Liver (tissue), 8 donors: ENCODE measurements at regions not wholly inside any gene's neighbourhood (a gene's known extent, or its start where the extent isn't known, plus 50 kb on each side); places are given as distances from the start of the nearest gene placed in this dataset.

Experiments used
- DNase-seq: peaks from one replicate; pipeline ENCODE4 v3.0.0-alpha.2; 2017; ENCODE audit warnings: low spot score
- H3K27ac ChIP-seq, 2 donors: one replicate each; pipeline ENCODE4 v1.7.0; 2013; ENCODE audit warnings: inconsistent platforms in 2 of 2, low read length in 2 of 2, control low read depth in 1 of 2, low read depth in 1 of 2, mild to moderate bottlenecking in 1 of 2
- H3K27me3 ChIP-seq, 4 donors: one replicate each; pipeline versions ENCODE4 v1.6.1 to v1.7.0; 2013; ENCODE audit warnings: low read length in 3 of 4, inconsistent platforms in 1 of 4, mild to moderate bottlenecking in 1 of 4, moderate library complexity in 1 of 4; ENCODE audit not compliant: control insufficient read depth in 4 of 4, insufficient read depth in 4 of 4
- H3K36me3 ChIP-seq, 4 donors: one replicate each; pipeline versions ENCODE4 v1.6.1 to v1.7.0; 2013; ENCODE audit warnings: low read length in 3 of 4, mild to moderate bottlenecking in 3 of 4, low read depth in 1 of 4, moderate library complexity in 1 of 4; ENCODE audit not compliant: control insufficient read depth in 4 of 4, insufficient read depth in 3 of 4
- H3K4me1 ChIP-seq, 4 donors: one replicate each; pipeline versions ENCODE4 v1.6.1 to v1.7.0; 2013; ENCODE audit warnings: low read length in 3 of 4, mild to moderate bottlenecking in 3 of 4, moderate library complexity in 1 of 4; ENCODE audit not compliant: control insufficient read depth in 4 of 4, insufficient read depth in 4 of 4
- H3K4me3 ChIP-seq, 3 donors: one replicate each; pipeline versions ENCODE4 v1.6.1 to v1.7.0; 2013; ENCODE audit warnings: low read length in 3 of 3, control low read depth in 1 of 3, low read depth in 1 of 3, mild to moderate bottlenecking in 1 of 3
- H3K9ac ChIP-seq, 2 donors: one replicate each; pipeline ENCODE4 v1.7.0; 2013; ENCODE audit warnings: low read length in 2 of 2, mild to moderate bottlenecking in 2 of 2, moderate library complexity in 2 of 2, control low read depth in 1 of 2, low read depth in 1 of 2
- H3K9me3 ChIP-seq, 4 donors: one replicate each; pipeline versions ENCODE4 v1.6.1 to v1.7.0; 2013; ENCODE audit warnings: low read length in 3 of 4; ENCODE audit not compliant: control insufficient read depth in 4 of 4
- EGR1 ChIP-seq, 2 donors: IDR thresholded peaks; 2 replicates each; pipeline ENCODE4 v1.6.1; 2016 to 2018; ENCODE audit warnings: antibody characterized with exemption in 2 of 2, low read depth in 2 of 2
- FOXA1 ChIP-seq: IDR thresholded peaks from 2 replicates; pipeline ENCODE4 v1.6.1; 2016; ENCODE audit warnings: antibody characterized with exemption
- FOXA2 ChIP-seq: IDR thresholded peaks from 2 replicates; pipeline ENCODE4 v1.6.1; 2016; ENCODE audit warnings: antibody characterized with exemption
- GABPA ChIP-seq, 2 donors: IDR thresholded peaks in 1 of 2; conservative IDR thresholded peaks in 1 of 2; 2 replicates each; pipeline ENCODE4 v1.6.1; 2016; ENCODE audit warnings: antibody characterized with exemption in 2 of 2, mild to moderate bottlenecking in 1 of 2, moderate library complexity in 1 of 2
- HNF4G ChIP-seq: IDR thresholded peaks from 2 replicates; pipeline ENCODE4 v1.6.1; 2016; ENCODE audit warnings: antibody characterized with exemption
- JUND ChIP-seq, 2 donors: IDR thresholded peaks; 2 replicates each; pipeline ENCODE4 v1.6.1; 2016; ENCODE audit warnings: antibody characterized with exemption in 2 of 2
- NR2F2 ChIP-seq: IDR thresholded peaks from 2 replicates; pipeline ENCODE4 v1.6.1; 2016; ENCODE audit warnings: antibody characterized with exemption
- RAD21 ChIP-seq, 2 donors: IDR thresholded peaks; 2 replicates each; pipeline ENCODE4 v1.6.1; 2016; ENCODE audit warnings: antibody characterized with exemption in 2 of 2, mild to moderate bottlenecking in 2 of 2
- RXRA ChIP-seq, 2 donors: IDR thresholded peaks; 2 replicates each; pipeline ENCODE4 v1.6.1; 2017 to 2018; ENCODE audit warnings: antibody characterized with exemption in 2 of 2, mild to moderate bottlenecking in 1 of 2
- SP1 ChIP-seq: IDR thresholded peaks from 2 replicates; pipeline ENCODE4 v1.6.1; 2018; ENCODE audit warnings: antibody characterized with exemption, mild to moderate bottlenecking
- TAF1 ChIP-seq: conservative IDR thresholded peaks from 2 replicates; pipeline ENCODE4 v1.6.1; 2016; ENCODE audit warnings: antibody characterized with exemption, mild to moderate bottlenecking
- YY1 ChIP-seq: IDR thresholded peaks from 2 replicates; pipeline ENCODE4 v1.6.1; 2016; ENCODE audit warnings: antibody characterized with exemption, mild to moderate bottlenecking
- WGBS: extraction: QIAGEN DNeasy Blood & Tissue Kit; methylation state at CpG from one replicate; pipeline ENCODE4 v1.1.7; 2013; 5-methylcytosine and 5-hydroxymethylcytosine counted together
- TF ChIP-seq, protein P1 (sequence below): IDR thresholded peaks from 2 replicates; pipeline ENCODE4 v1.6.1; 2016; ENCODE audit warnings: antibody characterized with exemption
- TF ChIP-seq, protein P2 (sequence below): IDR thresholded peaks from 2 replicates; pipeline ENCODE4 v1.6.1; 2016; ENCODE audit warnings: antibody characterized with exemption, mild to moderate bottlenecking
- TF ChIP-seq, protein P3 (sequence below): IDR thresholded peaks from 2 replicates; pipeline ENCODE4 v1.6.1; 2016; ENCODE audit warnings: antibody characterized with exemption
- TF ChIP-seq, protein P4 (sequence below): IDR thresholded peaks from 2 replicates; pipeline ENCODE4 v1.6.1; 2016; ENCODE audit warnings: antibody characterized with exemption
- TF ChIP-seq, protein P5 (sequence below): fragments of 150-350 bp; IDR thresholded peaks from 2 replicates; pipeline ENCODE4 v1.5.1; 2017; ENCODE audit warnings: improper control_type of control experiment, low read depth, low read length; ENCODE audit not compliant: missing input control
- donor health status: healthy.
- donor health status: healthy.
- donor health status: healthy.
- donor health status: healthy.
- donor health status: healthy.

DNA sequence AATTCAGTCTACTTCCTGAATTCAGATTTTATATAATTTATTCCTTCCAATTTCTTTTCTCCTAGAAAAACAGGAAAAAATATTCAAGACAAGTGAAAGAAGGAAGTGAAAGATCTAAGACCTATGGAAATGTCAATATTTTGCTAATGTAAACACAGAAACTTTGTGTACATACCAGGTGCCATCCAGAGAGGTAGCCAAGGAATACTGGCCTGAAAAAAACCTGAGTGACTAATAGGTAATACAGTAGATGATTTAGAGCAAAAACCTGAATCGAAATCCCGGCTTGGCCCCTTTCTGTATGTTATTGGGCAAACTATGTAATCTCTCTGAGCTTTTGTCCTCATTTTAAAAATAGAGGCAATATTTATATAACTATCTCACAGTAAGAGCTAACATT is 59.2 kb upstream of the FSHB start:
- H3K4me3 ChIP-seq, result no peak overlapping the region
- H3K36me3 ChIP-seq, result no peaks in the 10 kb centered on the region
- H3K27ac ChIP-seq, result no peak overlapping the region
- TF ChIP-seq SP1, result no peak
- TF ChIP-seq, protein P1, sequence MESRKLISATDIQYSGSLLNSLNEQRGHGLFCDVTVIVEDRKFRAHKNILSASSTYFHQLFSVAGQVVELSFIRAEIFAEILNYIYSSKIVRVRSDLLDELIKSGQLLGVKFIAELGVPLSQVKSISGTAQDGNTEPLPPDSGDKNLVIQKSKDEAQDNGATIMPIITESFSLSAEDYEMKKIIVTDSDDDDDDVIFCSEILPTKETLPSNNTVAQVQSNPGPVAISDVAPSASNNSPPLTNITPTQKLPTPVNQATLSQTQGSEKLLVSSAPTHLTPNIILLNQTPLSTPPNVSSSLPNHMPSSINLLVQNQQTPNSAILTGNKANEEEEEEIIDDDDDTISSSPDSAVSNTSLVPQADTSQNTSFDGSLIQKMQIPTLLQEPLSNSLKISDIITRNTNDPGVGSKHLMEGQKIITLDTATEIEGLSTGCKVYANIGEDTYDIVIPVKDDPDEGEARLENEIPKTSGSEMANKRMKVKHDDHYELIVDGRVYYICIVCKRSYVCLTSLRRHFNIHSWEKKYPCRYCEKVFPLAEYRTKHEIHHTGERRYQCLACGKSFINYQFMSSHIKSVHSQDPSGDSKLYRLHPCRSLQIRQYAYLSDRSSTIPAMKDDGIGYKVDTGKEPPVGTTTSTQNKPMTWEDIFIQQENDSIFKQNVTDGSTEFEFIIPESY, result no peak
- TF ChIP-seq YY1, result no peak
- TF ChIP-seq NR2F2, result no peak
- TF ChIP-seq, protein P2, sequence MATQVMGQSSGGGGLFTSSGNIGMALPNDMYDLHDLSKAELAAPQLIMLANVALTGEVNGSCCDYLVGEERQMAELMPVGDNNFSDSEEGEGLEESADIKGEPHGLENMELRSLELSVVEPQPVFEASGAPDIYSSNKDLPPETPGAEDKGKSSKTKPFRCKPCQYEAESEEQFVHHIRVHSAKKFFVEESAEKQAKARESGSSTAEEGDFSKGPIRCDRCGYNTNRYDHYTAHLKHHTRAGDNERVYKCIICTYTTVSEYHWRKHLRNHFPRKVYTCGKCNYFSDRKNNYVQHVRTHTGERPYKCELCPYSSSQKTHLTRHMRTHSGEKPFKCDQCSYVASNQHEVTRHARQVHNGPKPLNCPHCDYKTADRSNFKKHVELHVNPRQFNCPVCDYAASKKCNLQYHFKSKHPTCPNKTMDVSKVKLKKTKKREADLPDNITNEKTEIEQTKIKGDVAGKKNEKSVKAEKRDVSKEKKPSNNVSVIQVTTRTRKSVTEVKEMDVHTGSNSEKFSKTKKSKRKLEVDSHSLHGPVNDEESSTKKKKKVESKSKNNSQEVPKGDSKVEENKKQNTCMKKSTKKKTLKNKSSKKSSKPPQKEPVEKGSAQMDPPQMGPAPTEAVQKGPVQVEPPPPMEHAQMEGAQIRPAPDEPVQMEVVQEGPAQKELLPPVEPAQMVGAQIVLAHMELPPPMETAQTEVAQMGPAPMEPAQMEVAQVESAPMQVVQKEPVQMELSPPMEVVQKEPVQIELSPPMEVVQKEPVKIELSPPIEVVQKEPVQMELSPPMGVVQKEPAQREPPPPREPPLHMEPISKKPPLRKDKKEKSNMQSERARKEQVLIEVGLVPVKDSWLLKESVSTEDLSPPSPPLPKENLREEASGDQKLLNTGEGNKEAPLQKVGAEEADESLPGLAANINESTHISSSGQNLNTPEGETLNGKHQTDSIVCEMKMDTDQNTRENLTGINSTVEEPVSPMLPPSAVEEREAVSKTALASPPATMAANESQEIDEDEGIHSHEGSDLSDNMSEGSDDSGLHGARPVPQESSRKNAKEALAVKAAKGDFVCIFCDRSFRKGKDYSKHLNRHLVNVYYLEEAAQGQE, result no peak
- no peak for TF ChIP-seq FOXA2
- TF ChIP-seq, protein P3, sequence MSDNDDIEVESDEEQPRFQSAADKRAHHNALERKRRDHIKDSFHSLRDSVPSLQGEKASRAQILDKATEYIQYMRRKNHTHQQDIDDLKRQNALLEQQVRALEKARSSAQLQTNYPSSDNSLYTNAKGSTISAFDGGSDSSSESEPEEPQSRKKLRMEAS, result no peak
- TF ChIP-seq GABPA (IDR thresholded peaks at IDR 0.05 in 1 of 2, conservative IDR thresholded peaks at IDR 0.05 in 1 of 2), result no peak
- no peak for TF ChIP-seq HNF4G
- no peak for TF ChIP-seq EGR1 (IDR thresholded peaks at IDR 0.05; ENCODE audit: low read depth in 2 of 2)
- TF ChIP-seq FOXA1, result no peak
- TF ChIP-seq, protein P4, sequence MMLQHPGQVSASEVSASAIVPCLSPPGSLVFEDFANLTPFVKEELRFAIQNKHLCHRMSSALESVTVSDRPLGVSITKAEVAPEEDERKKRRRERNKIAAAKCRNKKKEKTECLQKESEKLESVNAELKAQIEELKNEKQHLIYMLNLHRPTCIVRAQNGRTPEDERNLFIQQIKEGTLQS, result no peak
- no peak overlapping the region for H3K9ac ChIP-seq
- WGBS, result 78% methylated on average over 2 of the region's 2 CpGs
- no peaks in the 10 kb centered on the region for H3K9me3 ChIP-seq
- H3K27me3 ChIP-seq, result no peaks in the 10 kb centered on the region
- H3K4me1 ChIP-seq, result no peaks in the 10 kb centered on the region
- DNase-seq, result no peak

DNA sequence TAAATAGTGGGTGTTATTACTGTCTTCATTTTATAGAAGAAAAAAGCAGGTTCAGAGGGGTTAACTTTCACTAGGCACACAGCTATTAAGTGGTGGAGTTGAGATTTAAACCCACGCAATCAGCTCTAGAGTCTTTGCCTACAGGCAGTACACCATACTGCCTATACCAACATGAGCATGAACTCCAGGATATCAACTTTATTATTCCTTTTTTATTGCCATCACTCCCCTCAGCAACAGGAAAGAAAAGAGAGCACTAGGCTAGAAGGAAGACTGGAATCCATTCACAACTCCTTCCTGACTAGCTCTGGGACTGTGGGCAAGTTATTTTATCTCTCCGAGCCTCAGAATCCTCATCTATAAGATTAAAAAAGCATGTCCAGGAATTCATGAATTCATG is 58.7 kb upstream of the FSHB start:
- Histone ChIP-seq H3K9ac (no peak overlapping the region), H3K27ac (no peak overlapping the region), H3K9me3 (peaks cover 0 to 1% (median 0%) of the 10 kb centered on the region in 4 donors), H3K27me3 (no peaks in the 10 kb centered on the region), H3K4me3 (no peak overlapping the region), H3K36me3 (no peaks in the 10 kb centered on the region), H3K4me1 (no peaks in the 10 kb centered on the region)
- WGBS, result 79% methylated on average over 2 of the region's 2 CpGs
- DNase-seq, result no peak
- TF ChIP-seq TAF1 (no peak), FOXA1 (no peak), EGR1 (IDR thresholded peaks at IDR 0.05; ENCODE audit: low read depth in 2 of 2) (no peak), NR2F2 (no peak), GABPA (IDR thresholded peaks at IDR 0.05 in 1 of 2, conservative IDR thresholded peaks at IDR 0.05 in 1 of 2) (no peak), RXRA (IDR thresholded peaks at IDR 0.05) (no peak), SP1 (no peak), HNF4G (no peak), JUND (IDR thresholded peaks at IDR 0.05) (no peak), FOXA2 (no peak), RAD21 (IDR thresholded peaks at IDR 0.05) (no peak), YY1 (no peak)
- TF ChIP-seq, protein P5, sequence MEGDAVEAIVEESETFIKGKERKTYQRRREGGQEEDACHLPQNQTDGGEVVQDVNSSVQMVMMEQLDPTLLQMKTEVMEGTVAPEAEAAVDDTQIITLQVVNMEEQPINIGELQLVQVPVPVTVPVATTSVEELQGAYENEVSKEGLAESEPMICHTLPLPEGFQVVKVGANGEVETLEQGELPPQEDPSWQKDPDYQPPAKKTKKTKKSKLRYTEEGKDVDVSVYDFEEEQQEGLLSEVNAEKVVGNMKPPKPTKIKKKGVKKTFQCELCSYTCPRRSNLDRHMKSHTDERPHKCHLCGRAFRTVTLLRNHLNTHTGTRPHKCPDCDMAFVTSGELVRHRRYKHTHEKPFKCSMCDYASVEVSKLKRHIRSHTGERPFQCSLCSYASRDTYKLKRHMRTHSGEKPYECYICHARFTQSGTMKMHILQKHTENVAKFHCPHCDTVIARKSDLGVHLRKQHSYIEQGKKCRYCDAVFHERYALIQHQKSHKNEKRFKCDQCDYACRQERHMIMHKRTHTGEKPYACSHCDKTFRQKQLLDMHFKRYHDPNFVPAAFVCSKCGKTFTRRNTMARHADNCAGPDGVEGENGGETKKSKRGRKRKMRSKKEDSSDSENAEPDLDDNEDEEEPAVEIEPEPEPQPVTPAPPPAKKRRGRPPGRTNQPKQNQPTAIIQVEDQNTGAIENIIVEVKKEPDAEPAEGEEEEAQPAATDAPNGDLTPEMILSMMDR, result no peak
- TF ChIP-seq, protein P3, result no peak
- TF ChIP-seq, protein P1, result no peak
- TF ChIP-seq, protein P4, result no peak
- TF ChIP-seq, protein P2, result no peak
